GM23248 (cell line): ENCODE measurements at regions not wholly inside any gene's neighbourhood (a gene's known extent, or its start where the extent isn't known, plus 50 kb on each side); places are given as distances from the start of the nearest gene placed in this dataset.

ENCODE experiments used
- EZH2 ChIP-seq: fragments of 200-600 bp; sonication (generic); IDR thresholded peaks from 2 replicates; pipeline ENCODE4 v1.6.1; 2018; ENCODE audit warnings: antibody characterized with exemption, mild to moderate bottlenecking; ENCODE audit not compliant: insufficient read depth, poor library complexity, severe bottlenecking
- EZH2phosphoT487 ChIP-seq: fragments of 200-600 bp; sonication (generic); IDR thresholded peaks from 2 replicates; pipeline ENCODE4 v1.6.1; 2018; ENCODE audit warnings: antibody characterized with exemption, moderate library complexity, mild to moderate bottlenecking, low read depth; ENCODE audit not compliant: insufficient read depth

GRCh38 chr7:41312235-41312634 lies 390.7 kb downstream of the INHBA start:
- TF ChIP-seq EZH2phosphoT487 (no peak), EZH2 (no peak)
